HG03565 (cell line): ENCODE measurements at regions not wholly inside any gene's neighbourhood (a gene's known extent, or its start where the extent isn't known, plus 50 kb on each side); places are given as distances from the start of the nearest gene placed in this dataset.

ENCODE experiments used
- ATAC-seq: cut with Tn5 transposase; IDR thresholded peaks from one replicate; pipeline ENCODE4 v1.9.1; 2021; ENCODE audit warnings: mild to moderate bottlenecking, moderate library complexity; ENCODE audit not compliant: unreplicated experiment

GRCh38 chr10:78794736-78795455 lies 273.9 kb upstream of the ZMIZ1 start:
- ATAC-seq: no peak

GRCh38 chr10:78798976-78799730 lies 269.6 kb upstream of the ZMIZ1 start:
- no peak for ATAC-seq

- ATAC-seq: no peak
Measured at GRCh38 chr10:78800006-78800405, 268.8 kb upstream of the ZMIZ1 start.

GRCh38 chr10:78800535-78801320 lies 268.0 kb upstream of the ZMIZ1 start:
- ATAC-seq: no peak

GRCh38 chr10:78802431-78802830 lies 266.3 kb upstream of the ZMIZ1 start:
- ATAC-seq: no peak

- no peak for ATAC-seq
Measured at GRCh38 chr10:78802866-78803265, 265.9 kb upstream of the ZMIZ1 start.

- no peak for ATAC-seq
Measured at GRCh38 chr10:78803710-78804109, 265.1 kb upstream of the ZMIZ1 start.

GRCh38 chr10:78804411-78805032 lies 264.2 kb upstream of the ZMIZ1 start:
- no peak for ATAC-seq

GRCh38 chr10:78805176-78805575 lies 263.6 kb upstream of the ZMIZ1 start:
- ATAC-seq: no peak

GRCh38 chr10:78806681-78807221 lies 262.0 kb upstream of the ZMIZ1 start:
- no peak for ATAC-seq

- no peak for ATAC-seq
Measured at GRCh38 chr10:78807504-78808203, 261.1 kb upstream of the ZMIZ1 start.

- no peak for ATAC-seq
Measured at GRCh38 chr10:78808286-78808685, 260.5 kb upstream of the ZMIZ1 start.

- no peak for ATAC-seq
Measured at GRCh38 chr10:78808736-78809367, 259.9 kb upstream of the ZMIZ1 start.

- no peak for ATAC-seq
Measured at GRCh38 chr10:78811174-78811573, 257.6 kb upstream of the ZMIZ1 start.

- ATAC-seq: no peak
Measured at GRCh38 chr10:78812571-78813318, 256.0 kb upstream of the ZMIZ1 start.

GRCh38 chr10:78813526-78813925 lies 255.2 kb upstream of the ZMIZ1 start:
- no peak for ATAC-seq

- ATAC-seq: no peak
Measured at GRCh38 chr10:78813998-78814399, 254.8 kb upstream of the ZMIZ1 start.

GRCh38 chr10:78814407-78814806 lies 254.4 kb upstream of the ZMIZ1 start:
- no peak for ATAC-seq

GRCh38 chr10:78815702-78816334 lies 252.9 kb upstream of the ZMIZ1 start:
- no peak for ATAC-seq
